Spinal cord (tissue), 9 donors: ENCODE measurements at regions not wholly inside any gene's neighbourhood (a gene's known extent, or its start where the extent isn't known, plus 50 kb on each side); places are given as distances from the start of the nearest gene placed in this dataset.
"Not testable (repeated sequence)": the region's sequence is repeated elsewhere in the genome, so short reads cannot be mapped to it uniquely, and the experiment has no call there.

ENCODE experiments used
- DNase-seq, 6 donors: peaks; one replicate each; pipeline versions ENCODE4 v3.0.0 to v3.0.0-alpha.2; 2013 to 2015; ENCODE audit warnings: low spot score in 6 of 6, low read depth in 4 of 6
- H3K27ac ChIP-seq: one replicate; pipeline ENCODE4 v1.5.1; 2013; ENCODE audit warnings: low read depth, low read length, control low read depth
- H3K27me3 ChIP-seq: one replicate; pipeline ENCODE4 v1.6.1; 2013; ENCODE audit warnings: low read length; ENCODE audit not compliant: control insufficient read depth, insufficient read depth
- H3K36me3 ChIP-seq: one replicate; pipeline ENCODE4 v1.6.1; 2013; ENCODE audit warnings: low read length; ENCODE audit not compliant: control insufficient read depth, insufficient read depth
- H3K4me1 ChIP-seq: one replicate; pipeline ENCODE4 v1.6.1; 2013; ENCODE audit warnings: low read length; ENCODE audit not compliant: control insufficient read depth, insufficient read depth
- H3K4me3 ChIP-seq: one replicate; pipeline ENCODE4 v1.5.1; 2013; ENCODE audit warnings: low read depth, low read length, control low read depth
- H3K9me3 ChIP-seq: one replicate; pipeline ENCODE4 v1.6.1; 2013; ENCODE audit warnings: low read length; ENCODE audit not compliant: control insufficient read depth, insufficient read depth
- WGBS: methylation state at CpG from one replicate; pipeline ENCODE4 v1.1.5; 2013; ENCODE audit warnings: missing lambda C conversion rate; ENCODE audit not compliant: insufficient coverage; 5-methylcytosine and 5-hydroxymethylcytosine counted together
- donor health status: healthy.

GRCh38 chr3:102005551-102005950, 156.2 kb downstream of the NFKBIZ start:
- Histone ChIP-seq H3K4me3 (no peak overlapping the region), H3K36me3 (no peaks in the 10 kb centered on the region), H3K9me3 (no peaks in the 10 kb centered on the region), H3K27me3 (no peaks in the 10 kb centered on the region), H3K4me1 (no peaks in the 10 kb centered on the region), H3K27ac (no peak overlapping the region)
- DNase-seq: no peak

DNA sequence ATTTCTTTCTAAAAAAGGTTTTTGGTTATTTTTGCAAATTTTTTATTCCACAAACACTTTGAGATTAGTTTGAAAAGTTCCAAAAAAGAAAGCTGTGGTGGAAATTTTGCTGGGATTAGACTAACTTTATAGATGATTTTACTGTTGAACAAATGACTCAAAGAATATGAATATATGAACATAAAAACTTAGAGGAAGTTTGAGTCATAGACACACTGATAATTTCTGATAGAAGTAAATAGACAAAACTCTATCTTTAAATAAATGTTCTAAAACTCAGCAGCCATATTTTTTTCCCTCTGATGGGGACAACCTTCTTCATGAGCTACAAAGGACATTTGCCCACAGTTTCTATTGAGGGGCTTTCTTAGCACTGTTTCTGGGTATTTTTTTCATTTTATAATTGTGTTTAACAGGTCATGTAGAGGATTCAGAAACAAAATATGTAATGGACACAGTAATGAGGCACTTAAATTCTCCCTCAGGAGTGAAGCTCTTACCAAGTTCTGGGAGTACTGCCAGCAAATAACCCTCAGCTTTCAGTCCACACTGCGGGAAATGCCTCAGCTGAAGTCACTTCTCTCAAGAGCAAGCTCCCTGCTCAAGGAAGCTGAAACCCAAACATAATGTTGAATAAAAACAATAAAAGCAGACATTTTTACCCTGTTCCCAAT, 157.6 kb downstream of the NFKBIZ start:
- Histone ChIP-seq H3K4me1 (no peaks in the 10 kb centered on the region), H3K36me3 (no peaks in the 10 kb centered on the region), H3K27me3 (no peaks in the 10 kb centered on the region), H3K4me3 (no peak overlapping the region), H3K9me3 (no peaks in the 10 kb centered on the region), H3K27ac (no peak overlapping the region)
- DNase-seq: peak; percentile 8 to 64 (median 36)
- WGBS: no CpG with 5 or more reads among the region's 1 CpG

GRCh38 chr3:102008436-102008835, 159.1 kb downstream of the NFKBIZ start:
- H3K9me3 ChIP-seq, H3K27ac ChIP-seq, H3K4me1 ChIP-seq, H3K36me3 ChIP-seq, H3K4me3 ChIP-seq, H3K27me3 ChIP-seq, DNase-seq: not testable (repeated sequence)
- WGBS: 96% methylated on average over 9 of the region's 11 CpGs

- 80% methylated on average over 1 of the region's 1 CpG for WGBS
- DNase-seq: no peak
- H3K9me3 ChIP-seq: no peaks in the 10 kb centered on the region
- H3K36me3 ChIP-seq: no peaks in the 10 kb centered on the region
- H3K27ac ChIP-seq: no peak overlapping the region
- no peaks in the 10 kb centered on the region for H3K27me3 ChIP-seq
- H3K4me1 ChIP-seq: no peaks in the 10 kb centered on the region
- H3K4me3 ChIP-seq: no peak overlapping the region
Measured at GRCh38 chr3:102016417-102016816, 167.1 kb downstream of the NFKBIZ start.

GRCh38 chr3:102017784-102018183, 168.5 kb downstream of the NFKBIZ start:
- no peak for DNase-seq
- Histone ChIP-seq H3K9me3 (no peaks in the 10 kb centered on the region), H3K36me3 (no peaks in the 10 kb centered on the region), H3K27ac (no peak overlapping the region), H3K4me3 (no peak overlapping the region), H3K27me3 (no peaks in the 10 kb centered on the region), H3K4me1 (no peaks in the 10 kb centered on the region)
- WGBS: no CpG with 5 or more reads among the region's 2 CpGs

DNA sequence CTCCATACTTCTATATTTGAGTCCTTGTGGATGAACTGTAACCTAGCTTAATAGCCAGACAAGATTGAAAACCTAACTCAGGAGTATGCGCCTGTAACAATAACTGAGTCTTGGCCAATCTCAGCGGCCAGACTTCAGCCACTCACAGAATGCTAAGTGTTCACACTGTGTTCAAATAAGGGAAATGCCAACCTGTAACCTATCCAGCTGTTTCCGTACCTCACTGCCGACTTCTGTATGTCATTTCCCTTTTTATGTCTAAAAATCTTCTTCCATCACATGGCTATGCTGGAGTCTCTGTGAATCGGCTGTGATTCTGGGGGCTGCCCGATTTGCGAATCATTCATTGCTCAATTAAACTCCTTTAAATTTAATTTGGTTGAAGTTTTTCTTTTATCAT, 169.2 kb downstream of the NFKBIZ start:
- DNase-seq: no peak
- Histone ChIP-seq H3K4me1 (no peaks in the 10 kb centered on the region), H3K27ac (no peak overlapping the region), H3K36me3 (no peaks in the 10 kb centered on the region), H3K27me3 (no peaks in the 10 kb centered on the region), H3K4me3 (no peak overlapping the region), H3K9me3 (no peaks in the 10 kb centered on the region)
- WGBS: 78% methylated on average over 4 of the region's 7 CpGs

DNA sequence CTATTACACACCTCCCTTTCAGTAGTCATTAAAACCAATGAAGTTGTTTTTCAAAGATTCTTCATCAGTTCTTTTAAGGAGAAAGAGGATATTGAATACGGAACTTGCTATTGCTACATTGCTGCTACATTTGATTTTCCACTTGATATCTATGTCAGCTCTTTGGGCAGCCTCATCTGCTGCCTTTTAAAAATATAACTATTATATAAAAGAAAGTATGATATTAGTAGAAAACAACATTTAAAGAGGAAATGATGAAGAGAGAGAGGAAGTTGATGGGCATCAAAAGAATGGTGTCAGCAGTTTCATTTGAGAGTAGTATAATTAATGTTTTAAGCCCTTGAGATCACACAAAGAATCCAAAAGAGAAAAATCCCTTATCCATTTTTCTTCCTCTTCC, 171.4 kb downstream of the NFKBIZ start:
- no peak for DNase-seq
- Histone ChIP-seq H3K27ac (no peak overlapping the region), H3K9me3 (no peaks in the 10 kb centered on the region), H3K4me1 (no peaks in the 10 kb centered on the region), H3K27me3 (no peaks in the 10 kb centered on the region), H3K36me3 (no peaks in the 10 kb centered on the region), H3K4me3 (no peak overlapping the region)
- WGBS: no CpG with 5 or more reads among the region's 1 CpG

- no peaks in the 10 kb centered on the region for H3K4me1 ChIP-seq
- peak in 1 of 6 donors; percentile 27 for DNase-seq
- H3K27ac ChIP-seq: no peak overlapping the region
- H3K27me3 ChIP-seq: no peaks in the 10 kb centered on the region
- H3K4me3 ChIP-seq: no peak overlapping the region
- no peaks in the 10 kb centered on the region for H3K36me3 ChIP-seq
- peaks cover 2% of the 10 kb centered on the region for H3K9me3 ChIP-seq
Measured at GRCh38 chr3:102024270-102024904, 175.1 kb downstream of the NFKBIZ start.

DNA sequence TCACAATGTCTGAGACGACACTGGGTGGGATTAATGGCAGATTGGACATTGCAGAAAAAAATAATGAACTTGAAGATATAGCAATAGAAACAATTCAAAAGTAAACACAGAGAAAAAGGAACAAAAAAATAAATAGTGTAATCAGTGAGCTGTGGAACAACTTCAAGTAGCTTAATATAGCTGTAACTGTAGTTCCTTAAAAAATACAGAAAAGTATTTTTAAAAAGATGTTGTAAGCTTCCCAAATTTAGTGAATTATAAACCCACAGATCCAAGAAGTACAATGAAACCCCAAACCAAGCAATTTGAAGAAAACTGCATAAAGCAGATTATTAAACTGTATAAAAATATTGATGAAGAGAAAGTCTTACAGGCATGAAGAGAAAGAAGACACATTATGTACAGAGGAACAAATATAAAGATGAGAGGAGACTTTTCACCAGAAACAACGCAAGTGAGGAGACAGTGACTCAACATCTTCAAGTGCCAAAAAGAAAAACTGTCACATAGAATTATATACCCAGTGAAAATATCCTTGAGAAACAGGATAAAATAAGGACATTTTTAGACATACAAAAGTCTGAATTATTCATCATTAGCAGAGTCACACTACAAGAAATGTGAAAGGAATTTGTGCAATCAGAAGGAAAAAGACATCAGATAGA, 176.4 kb downstream of the NFKBIZ start:
- no peaks in the 10 kb centered on the region for H3K4me1 ChIP-seq
- H3K4me3 ChIP-seq: no peak overlapping the region
- WGBS: no CpG with 5 or more reads among the region's 2 CpGs
- DNase-seq: no peak
- no peaks in the 10 kb centered on the region for H3K27me3 ChIP-seq
- H3K27ac ChIP-seq: no peak overlapping the region
- no peaks in the 10 kb centered on the region for H3K36me3 ChIP-seq
- peaks cover 2% of the 10 kb centered on the region for H3K9me3 ChIP-seq

DNA sequence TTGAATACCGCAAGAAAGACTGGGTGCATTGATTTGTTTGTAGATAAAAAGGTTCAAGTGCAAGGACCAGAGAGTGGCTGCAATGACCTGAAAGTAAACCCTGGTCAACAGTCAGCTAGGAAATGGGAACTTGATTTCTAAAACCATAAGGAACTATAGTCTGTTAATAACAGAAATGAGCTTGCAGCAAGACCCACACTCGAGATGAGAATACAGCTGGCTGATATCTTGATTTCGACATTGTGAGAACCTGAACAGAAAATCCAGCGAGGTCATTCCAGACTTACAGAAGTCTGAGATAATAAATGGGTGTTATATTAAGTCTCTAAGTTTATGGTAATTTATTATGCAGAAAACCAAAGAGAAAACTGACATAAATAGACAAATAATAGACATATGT, 177.3 kb downstream of the NFKBIZ start:
- WGBS: 90% methylated on average over 2 of the region's 4 CpGs
- H3K4me3 ChIP-seq: no peak overlapping the region
- H3K36me3 ChIP-seq: no peaks in the 10 kb centered on the region
- no peaks in the 10 kb centered on the region for H3K4me1 ChIP-seq
- peaks cover 2% of the 10 kb centered on the region for H3K9me3 ChIP-seq
- H3K27ac ChIP-seq: no peak overlapping the region
- DNase-seq: no peak
- no peaks in the 10 kb centered on the region for H3K27me3 ChIP-seq
